Osteocyte (in vitro differentiated cells): ENCODE measurements at regions not wholly inside any gene's neighbourhood (a gene's known extent, or its start where the extent isn't known, plus 50 kb on each side); places are given as distances from the start of the nearest gene placed in this dataset.

Experiments
- DNase-seq: peaks from one replicate; pipeline ENCODE4 v3.0.0; 2021; ENCODE audit warnings: mixed read lengths; ENCODE audit not compliant: unreplicated experiment; ENCODE audit errors: extremely low spot score
- H3K27ac Mint-ChIP-seq: one replicate; pipeline ENCODE4 v1.8.0; 2021; ENCODE audit warnings: mild to moderate bottlenecking, mixed read lengths; ENCODE audit not compliant: unreplicated experiment
- H3K27me3 Mint-ChIP-seq: one replicate; pipeline ENCODE4 v1.8.0; 2021; ENCODE audit warnings: mixed read lengths; ENCODE audit not compliant: unreplicated experiment
- H3K36me3 Mint-ChIP-seq: one replicate; pipeline ENCODE4 v1.8.0; 2021; ENCODE audit warnings: mixed read lengths; ENCODE audit not compliant: unreplicated experiment
- H3K4me1 Mint-ChIP-seq: one replicate; pipeline ENCODE4 v1.8.0; 2021; ENCODE audit warnings: mixed read lengths; ENCODE audit not compliant: unreplicated experiment
- H3K4me3 Mint-ChIP-seq: one replicate; pipeline ENCODE4 v1.8.0; 2021; ENCODE audit warnings: mild to moderate bottlenecking, moderate library complexity, mixed read lengths; ENCODE audit not compliant: unreplicated experiment
- H3K9me3 Mint-ChIP-seq: one replicate; pipeline ENCODE4 v1.8.0; 2021; ENCODE audit warnings: mixed read lengths; ENCODE audit not compliant: unreplicated experiment
- TF ChIP-seq, protein P1 (sequence below): fragments of 200-600 bp; sonication (generic); IDR thresholded peaks from 2 replicates; pipeline ENCODE4 v1.5.0; 2021; ENCODE audit warnings: antibody characterized with exemption, mild to moderate bottlenecking, moderate library complexity

DNA sequence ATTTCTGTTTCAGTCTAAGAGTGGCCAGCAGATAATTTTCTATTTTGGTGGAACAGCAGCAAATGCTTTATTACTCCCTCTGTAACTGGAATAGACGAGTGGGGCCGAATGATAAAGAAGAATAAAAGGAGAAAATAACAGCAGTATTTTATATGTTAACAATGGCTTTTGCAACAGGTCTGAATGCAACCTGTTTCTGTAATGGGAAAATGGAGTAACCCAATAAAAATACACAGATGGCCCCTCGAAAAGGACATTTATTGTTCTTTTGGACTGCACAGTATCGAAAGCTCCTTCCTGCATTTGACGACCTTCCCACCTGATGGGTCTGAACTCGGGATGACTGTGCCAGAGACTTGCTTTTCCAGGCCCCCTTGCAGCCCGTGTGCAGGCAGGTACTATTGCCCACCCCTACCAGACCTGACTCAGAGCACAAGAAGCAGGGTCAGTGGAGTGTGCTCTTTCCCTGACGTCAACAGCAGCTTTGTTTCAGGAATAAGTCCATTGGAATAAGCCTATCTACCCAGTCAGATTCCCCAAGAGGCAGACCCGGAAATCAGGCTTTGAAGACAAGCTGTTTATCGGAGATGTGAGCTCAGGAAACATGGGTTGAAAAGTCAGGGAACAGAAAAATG lies 306.5 kb upstream of the NEBL start:
- DNase-seq: no peak
- H3K9me3 Mint-ChIP-seq: peaks cover 9% of the 10 kb centered on the region
- TF ChIP-seq, protein P1, sequence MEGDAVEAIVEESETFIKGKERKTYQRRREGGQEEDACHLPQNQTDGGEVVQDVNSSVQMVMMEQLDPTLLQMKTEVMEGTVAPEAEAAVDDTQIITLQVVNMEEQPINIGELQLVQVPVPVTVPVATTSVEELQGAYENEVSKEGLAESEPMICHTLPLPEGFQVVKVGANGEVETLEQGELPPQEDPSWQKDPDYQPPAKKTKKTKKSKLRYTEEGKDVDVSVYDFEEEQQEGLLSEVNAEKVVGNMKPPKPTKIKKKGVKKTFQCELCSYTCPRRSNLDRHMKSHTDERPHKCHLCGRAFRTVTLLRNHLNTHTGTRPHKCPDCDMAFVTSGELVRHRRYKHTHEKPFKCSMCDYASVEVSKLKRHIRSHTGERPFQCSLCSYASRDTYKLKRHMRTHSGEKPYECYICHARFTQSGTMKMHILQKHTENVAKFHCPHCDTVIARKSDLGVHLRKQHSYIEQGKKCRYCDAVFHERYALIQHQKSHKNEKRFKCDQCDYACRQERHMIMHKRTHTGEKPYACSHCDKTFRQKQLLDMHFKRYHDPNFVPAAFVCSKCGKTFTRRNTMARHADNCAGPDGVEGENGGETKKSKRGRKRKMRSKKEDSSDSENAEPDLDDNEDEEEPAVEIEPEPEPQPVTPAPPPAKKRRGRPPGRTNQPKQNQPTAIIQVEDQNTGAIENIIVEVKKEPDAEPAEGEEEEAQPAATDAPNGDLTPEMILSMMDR: no peak

DNA sequence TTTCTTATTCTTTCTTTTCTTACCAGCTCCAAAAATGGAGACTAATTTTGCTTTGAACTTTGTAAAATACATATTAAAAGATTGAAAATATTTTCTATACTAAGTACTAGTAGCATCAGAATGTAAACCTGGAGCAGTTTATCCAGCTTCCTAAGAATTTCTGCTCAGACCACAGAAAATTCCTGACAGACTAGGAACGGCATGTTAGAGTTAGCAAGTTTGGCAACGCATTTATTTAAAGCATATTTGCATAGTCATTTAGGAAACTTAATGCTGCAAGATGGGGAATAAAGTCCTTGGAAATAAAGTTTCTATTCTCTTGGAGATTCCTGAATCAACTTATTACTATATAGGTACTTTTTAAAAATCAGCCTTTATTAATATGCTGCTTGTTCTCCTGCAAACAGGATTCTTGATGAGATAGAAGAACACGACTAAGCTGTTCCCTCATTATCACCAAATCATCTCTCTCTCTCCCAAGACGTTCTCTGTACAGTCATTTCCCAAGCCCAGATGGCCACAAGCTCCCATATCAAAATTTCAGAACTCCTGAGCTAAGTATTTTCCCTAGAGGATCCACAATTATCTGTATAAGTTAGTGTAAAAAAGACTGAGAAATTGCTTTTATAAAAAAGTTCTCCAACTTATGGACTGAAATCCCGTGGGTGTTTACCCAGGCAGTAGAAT lies 305.8 kb upstream of the NEBL start:
- H3K27me3 Mint-ChIP-seq: peaks cover 48% of the 10 kb centered on the region
- peaks cover 4% of the 10 kb centered on the region for H3K36me3 Mint-ChIP-seq
- TF ChIP-seq, protein P1: no peak
- H3K9me3 Mint-ChIP-seq: peaks cover 7% of the 10 kb centered on the region
- no peak overlapping the region for H3K4me3 Mint-ChIP-seq
- no peak for DNase-seq
- no peak overlapping the region for H3K27ac Mint-ChIP-seq
- H3K4me1 Mint-ChIP-seq: no peaks in the 10 kb centered on the region

More for the DNA sequence above, 306.5 kb upstream of the NEBL start:
- Mint-ChIP-seq H3K36me3 (no peaks in the 10 kb centered on the region), H3K27me3 (peaks cover 43% of the 10 kb centered on the region), H3K4me1 (no peaks in the 10 kb centered on the region), H3K27ac (no peak overlapping the region), H3K4me3 (no peak overlapping the region)

DNA sequence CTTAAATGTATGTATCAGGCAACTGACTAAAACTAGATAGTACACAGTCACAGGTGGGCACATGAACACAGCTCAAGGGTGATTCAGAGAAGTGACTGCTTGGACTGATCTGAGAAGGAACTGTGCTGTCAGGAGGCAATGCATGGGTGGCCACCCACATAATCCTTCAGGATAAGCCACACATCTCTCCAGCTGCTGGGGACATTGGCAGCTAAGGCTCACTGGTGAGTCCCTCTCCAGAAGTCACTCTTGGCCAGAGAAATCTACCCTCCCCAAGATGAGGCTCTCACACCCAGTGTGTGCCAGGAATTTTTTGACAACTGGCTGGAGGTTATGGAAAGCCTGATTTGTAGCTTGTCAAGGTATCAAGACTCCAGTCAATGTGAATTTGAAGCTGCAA lies 302.4 kb upstream of the NEBL start:
- no peak for DNase-seq
- Mint-ChIP-seq H3K4me1 (peaks cover 6% of the 10 kb centered on the region), H3K36me3 (peaks cover 7% of the 10 kb centered on the region), H3K27me3 (peaks cover 46% of the 10 kb centered on the region), H3K9me3 (peaks cover 11% of the 10 kb centered on the region), H3K27ac (no peak overlapping the region), H3K4me3 (no peak overlapping the region)
- TF ChIP-seq, protein P1: no peak

DNA sequence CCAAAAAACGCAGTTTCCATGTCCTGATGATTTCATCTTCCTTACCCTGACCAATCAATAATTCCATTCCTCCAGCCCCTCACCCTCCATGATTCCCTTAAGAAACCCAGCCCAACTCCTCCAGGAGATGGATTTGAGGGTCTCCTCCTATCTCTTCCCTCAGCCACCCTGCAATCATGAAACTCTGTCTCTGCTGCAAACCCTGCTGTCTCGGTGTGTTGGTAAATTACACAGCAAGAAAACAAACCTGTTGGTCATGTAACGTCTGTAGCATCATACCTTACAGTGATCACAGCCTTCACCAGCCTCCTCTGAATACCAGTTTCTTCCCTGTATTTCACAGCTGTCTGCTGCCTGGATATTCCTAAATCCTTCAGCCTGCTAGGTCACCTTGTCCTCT lies 300.7 kb upstream of the NEBL start:
- Mint-ChIP-seq H3K27ac (no peak overlapping the region), H3K27me3 (peaks cover 35% of the 10 kb centered on the region), H3K4me1 (peaks cover 7% of the 10 kb centered on the region), H3K4me3 (no peak overlapping the region), H3K9me3 (peaks cover 11% of the 10 kb centered on the region), H3K36me3 (peaks cover 7% of the 10 kb centered on the region)
- TF ChIP-seq, protein P1: no peak
- DNase-seq: no peak

DNA sequence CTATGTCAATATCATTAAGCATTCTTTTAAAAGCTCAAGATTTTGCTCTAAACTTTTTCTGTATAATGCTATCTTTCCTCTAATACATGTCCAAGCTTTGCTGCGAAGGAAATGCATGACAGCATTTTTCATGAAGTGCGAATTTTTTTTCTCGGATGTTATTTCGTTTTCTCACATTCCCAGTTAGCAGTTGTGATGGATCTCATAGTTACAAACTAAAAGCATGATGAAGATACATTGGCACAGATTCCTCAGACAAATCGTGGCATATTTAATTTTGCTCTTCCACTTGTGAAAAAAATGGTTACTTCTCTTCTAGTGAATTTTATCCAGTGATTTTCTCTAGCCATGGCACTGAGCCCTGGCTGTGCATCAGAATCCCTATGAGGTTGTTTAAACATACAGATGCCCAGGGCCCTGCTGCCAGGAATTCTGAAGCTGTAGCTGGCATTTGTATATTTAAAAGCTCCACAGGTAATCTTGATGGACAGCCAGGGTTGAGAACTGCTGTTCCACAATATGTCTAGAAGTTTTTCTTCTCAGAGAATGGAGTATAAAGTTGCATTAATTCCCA lies 299.8 kb upstream of the NEBL start:
- Mint-ChIP-seq H3K36me3 (peaks cover 7% of the 10 kb centered on the region), H3K9me3 (peaks cover 11% of the 10 kb centered on the region), H3K4me3 (no peak overlapping the region), H3K4me1 (peaks cover 7% of the 10 kb centered on the region), H3K27me3 (peaks cover 35% of the 10 kb centered on the region), H3K27ac (no peak overlapping the region)
- no peak for DNase-seq
- TF ChIP-seq, protein P1: no peak
